K562 (cell line): ENCODE measurements at regions not wholly inside any gene's neighbourhood (a gene's known extent, or its start where the extent isn't known, plus 50 kb on each side); places are given as distances from the start of the nearest gene placed in this dataset.

Source experiments
- CBFB ChIP-seq: sonication (generic); formaldehyde crosslinking; IDR thresholded peaks from 2 replicates; pipeline ENCODE4 v1.4.0; 2020; ENCODE audit warnings: mild to moderate bottlenecking, missing genetic modification reagents
- CEBPG ChIP-seq, 3 experiments: fragments of 200-800 bp in 1 of 3; sonication (Bioruptor generic) in 1 of 3; sonication (generic) in 1 of 3; formaldehyde crosslinking in 1 of 3; IDR thresholded peaks in 2 of 3; conservative IDR thresholded peaks in 1 of 3; 2 replicates each; pipeline versions ENCODE4 v1.6.1 to v1.8.0; 2016 to 2022; ENCODE audit warnings: missing compliant biosample characterization in 2 of 3, missing genetic modification characterization in 2 of 3, mild to moderate bottlenecking in 1 of 3, missing genetic modification reagents in 1 of 3
- MTA3 ChIP-seq: fragments of 450-650 bp; formaldehyde crosslinking; IDR thresholded peaks from 2 replicates; pipeline ENCODE4 v1.6.1; 2017; ENCODE audit warnings: mild to moderate bottlenecking, borderline replicate concordance
- REST ChIP-seq, 2 experiments: fragments of 450-650 bp; formaldehyde crosslinking in 1 of 2; IDR thresholded peaks; 2 replicates each; pipeline versions ENCODE4 v1.4.0 to v1.6.1; 2014 to 2020; ENCODE audit warnings: mild to moderate bottlenecking in 2 of 2, borderline replicate concordance in 1 of 2, low read depth in 1 of 2
- SIN3B ChIP-seq: fragments of 450-650 bp; IDR thresholded peaks from 2 replicates; pipeline ENCODE4 v1.6.1; 2017; ENCODE audit warnings: low read depth, mild to moderate bottlenecking, moderate library complexity
- SMAD4 ChIP-seq: fragments of 250-450 bp; sonication (Bioruptor Pico); conservative IDR thresholded peaks from 2 replicates; pipeline ENCODE4 v1.8.0; 2021; ENCODE audit warnings: inconsistent platforms, mild to moderate bottlenecking, moderate library complexity
- TRIM24 ChIP-seq, 2 experiments: fragments of 450-650 bp; IDR thresholded peaks; 2 replicates each; pipeline ENCODE4 v1.6.1; 2016
- ZNF764 ChIP-seq: fragments of 250-450 bp; sonication (Bioruptor Pico); IDR thresholded peaks from 2 replicates; pipeline ENCODE4 v1.4.0; 2020; ENCODE audit warnings: low read depth, mild to moderate bottlenecking, moderate library complexity

- 0 out of 2 replicates have a peak, but pooled peaks have one; percentile 12 for TF ChIP-seq REST (IDR thresholded peaks at IDR 0.05; ENCODE audit: borderline replicate concordance)
- TF ChIP-seq REST (CRISPR knock-in tag; IDR thresholded peaks at IDR 0.05; ENCODE audit: low read depth), result no peak
- peak; percentile 83 to 88 for TF ChIP-seq TRIM24 (IDR thresholded peaks at IDR 0.05)
- no peak for TF ChIP-seq ZNF764 (CRISPR knock-in tag)
- TF ChIP-seq SMAD4 (CRISPR knock-in tag), result 0 out of 2 replicates have a peak, but pooled peaks have one; percentile 22
- TF ChIP-seq CBFB (CRISPR knock-in tag), result 0 out of 2 replicates have a peak, but pooled peaks have one; percentile 29
- TF ChIP-seq MTA3, result peak; percentile 58; the same call in 1 of the 2 replicates
- TF ChIP-seq SIN3B, result no peak
- peak; percentile 62; the same call in 1 of the 2 replicates for TF ChIP-seq CEBPG (CRISPR knock-in tag; IDR thresholded peaks at IDR 0.05)
- peak; percentile 42 to 68; a peak in 3 of 4 replicates for TF ChIP-seq CEBPG (tag; conservative IDR thresholded peaks at IDR 0.05 in 1 of 2, IDR thresholded peaks at IDR 0.05 in 1 of 2)
These were observed 65.0 kb upstream of the MAP3K4 start (continued) for GRCh38 chr6:160926281-160927276.
